Lung (tissue), 11 donors: ENCODE measurements at regions not wholly inside any gene's neighbourhood (a gene's known extent, or its start where the extent isn't known, plus 50 kb on each side); places are given as distances from the start of the nearest gene placed in this dataset.

ENCODE experiments used
- ATAC-seq: fragments of 200-7000 bp; cut with Tn5 transposase; one replicate; pipeline ENCODE4 v1.9.1; 2020; ENCODE audit warnings: moderate number of reproducible peaks; ENCODE audit not compliant: insufficient read depth, low FRiP score
- DNase-seq, 3 donors: peaks; one replicate each; pipeline ENCODE4 v3.0.0-alpha.2; 2013 to 2017
- H3K27ac ChIP-seq, 2 donors: one replicate each; pipeline ENCODE4 v1.5.1; 2013; ENCODE audit warnings: mild to moderate bottlenecking in 2 of 2, moderate library complexity in 2 of 2, control low read depth in 1 of 2, inconsistent platforms in 1 of 2, low read depth in 1 of 2, low read length in 1 of 2
- H3K27me3 ChIP-seq, 3 donors: one replicate each; pipeline ENCODE4 v1.5.1; 2013; ENCODE audit warnings: low read length in 2 of 3; ENCODE audit not compliant: control insufficient read depth in 3 of 3, insufficient read depth in 3 of 3
- H3K36me3 ChIP-seq, 4 donors: one replicate each; pipeline ENCODE4 v1.5.1; 2013; ENCODE audit warnings: low read length in 4 of 4, mild to moderate bottlenecking in 1 of 4, moderate library complexity in 1 of 4; ENCODE audit not compliant: control insufficient read depth in 4 of 4, insufficient read depth in 4 of 4
- H3K4me1 ChIP-seq, 5 donors: one replicate each; pipeline ENCODE4 v1.5.1; 2013; ENCODE audit warnings: low read length in 5 of 5, mild to moderate bottlenecking in 2 of 5, moderate library complexity in 1 of 5; ENCODE audit not compliant: control insufficient read depth in 5 of 5, insufficient read depth in 5 of 5
- H3K4me3 ChIP-seq: one replicate; pipeline ENCODE4 v1.5.1; 2013; ENCODE audit warnings: mild to moderate bottlenecking, control low read depth, moderate library complexity
- H3K9ac ChIP-seq, 2 donors: one replicate each; pipeline ENCODE4 v1.5.1; 2013; ENCODE audit warnings: low read length in 2 of 2, control low read depth in 1 of 2; ENCODE audit not compliant: insufficient read depth in 1 of 2
- H3K9me3 ChIP-seq, 4 donors: one replicate each; pipeline ENCODE4 v1.5.1; 2013; ENCODE audit warnings: low read length in 3 of 4, mild to moderate bottlenecking in 1 of 4, moderate library complexity in 1 of 4; ENCODE audit not compliant: control insufficient read depth in 4 of 4, insufficient read depth in 3 of 4
- CTCF ChIP-seq: IDR thresholded peaks from 2 replicates; pipeline ENCODE4 v1.5.1; 2012; ENCODE audit warnings: mild to moderate bottlenecking; ENCODE audit errors: control extremely low read depth, extremely low read depth
- WGBS, 2 donors: extraction: QIAGEN DNeasy Blood & Tissue Kit; methylation state at CpG; one replicate each; pipeline ENCODE4 v1.1.7; 2013; 5-methylcytosine and 5-hydroxymethylcytosine counted together
- donor health status: control.
- donor health status: control.
- donor health status: Bipolar disorder and iron deficiency.
- donor health status: healthy.
- donor health status: DM: yes; HTN: yes; CAD: no.

- Histone ChIP-seq H3K4me1 (no peaks in the 10 kb centered on the region), H3K27me3 (no peaks in the 10 kb centered on the region), H3K27ac (no peak overlapping the region), H3K4me3 (no peak overlapping the region), H3K9ac (no peak overlapping the region), H3K9me3 (peaks cover 0 to 2% (median under 1%) of the 10 kb centered on the region in 4 donors), H3K36me3 (no peaks in the 10 kb centered on the region)
- 57 to 60% methylated on average over 3 of the region's 3 CpGs for WGBS, 2 donors
- DNase-seq (no peak), ATAC-seq (no peak)
- no peak for TF ChIP-seq CTCF
Measured at GRCh38 chr13:103547914-103548313, 481.7 kb upstream of the SLC10A2 start.

- 72 to 77% methylated on average over 1 of the region's 1 CpG for WGBS, 2 donors
- Histone ChIP-seq H3K27me3 (no peaks in the 10 kb centered on the region), H3K36me3 (no peaks in the 10 kb centered on the region), H3K9me3 (peaks cover 0 to 2% (median under 1%) of the 10 kb centered on the region in 4 donors), H3K4me3 (no peak overlapping the region), H3K27ac (no peak overlapping the region), H3K4me1 (no peaks in the 10 kb centered on the region), H3K9ac (no peak overlapping the region)
- DNase-seq (no peak), ATAC-seq (no peak)
- no peak for TF ChIP-seq CTCF
Measured at GRCh38 chr13:103546271-103546670, 480.1 kb upstream of the SLC10A2 start.

GRCh38 chr13:103542648-103543047, 476.4 kb upstream of the SLC10A2 start:
- 45 to 84% methylated on average over 1 of the region's 1 CpG for WGBS, 2 donors
- no peak for TF ChIP-seq CTCF
- no peak for ATAC-seq

GRCh38 chr13:103540382-103540765, 474.2 kb upstream of the SLC10A2 start:
- DNase-seq: no peak
- Histone ChIP-seq H3K9ac (no peak overlapping the region), H3K27me3 (no peaks in the 10 kb centered on the region), H3K36me3 (no peaks in the 10 kb centered on the region), H3K9me3 (peaks cover 0 to 2% (median under 1%) of the 10 kb centered on the region in 4 donors), H3K4me3 (no peak overlapping the region), H3K4me1 (no peaks in the 10 kb centered on the region), H3K27ac (no peak overlapping the region)
- 98 to 99% methylated on average over 1 of the region's 1 CpG for WGBS, 2 donors
- no peak for ATAC-seq
- no peak for TF ChIP-seq CTCF

More at GRCh38 chr13:103542648-103543047, 476.4 kb upstream of the SLC10A2 start:
- H3K27ac ChIP-seq: no peak overlapping the region
- no peaks in the 10 kb centered on the region for H3K36me3 ChIP-seq
- H3K9ac ChIP-seq: no peak overlapping the region
- H3K27me3 ChIP-seq: no peaks in the 10 kb centered on the region
- H3K9me3 ChIP-seq: peaks cover 0 to 2% (median under 1%) of the 10 kb centered on the region in 4 donors
- DNase-seq: no peak
- no peaks in the 10 kb centered on the region for H3K4me1 ChIP-seq
- H3K4me3 ChIP-seq: no peak overlapping the region
